GM11168 (cell line): ENCODE measurements at regions not wholly inside any gene's neighbourhood (a gene's known extent, or its start where the extent isn't known, plus 50 kb on each side); places are given as distances from the start of the nearest gene placed in this dataset.

Experiments used
- in situ Hi-C: fragments of 300-500 bp; cut with MboI; formaldehyde crosslinking; loops from one replicate; pipeline ENCODE4 v1.12.0; 2022; ENCODE audit warnings: low sequenced_read_pairs; ENCODE audit not compliant: unreplicated experiment

DNA sequence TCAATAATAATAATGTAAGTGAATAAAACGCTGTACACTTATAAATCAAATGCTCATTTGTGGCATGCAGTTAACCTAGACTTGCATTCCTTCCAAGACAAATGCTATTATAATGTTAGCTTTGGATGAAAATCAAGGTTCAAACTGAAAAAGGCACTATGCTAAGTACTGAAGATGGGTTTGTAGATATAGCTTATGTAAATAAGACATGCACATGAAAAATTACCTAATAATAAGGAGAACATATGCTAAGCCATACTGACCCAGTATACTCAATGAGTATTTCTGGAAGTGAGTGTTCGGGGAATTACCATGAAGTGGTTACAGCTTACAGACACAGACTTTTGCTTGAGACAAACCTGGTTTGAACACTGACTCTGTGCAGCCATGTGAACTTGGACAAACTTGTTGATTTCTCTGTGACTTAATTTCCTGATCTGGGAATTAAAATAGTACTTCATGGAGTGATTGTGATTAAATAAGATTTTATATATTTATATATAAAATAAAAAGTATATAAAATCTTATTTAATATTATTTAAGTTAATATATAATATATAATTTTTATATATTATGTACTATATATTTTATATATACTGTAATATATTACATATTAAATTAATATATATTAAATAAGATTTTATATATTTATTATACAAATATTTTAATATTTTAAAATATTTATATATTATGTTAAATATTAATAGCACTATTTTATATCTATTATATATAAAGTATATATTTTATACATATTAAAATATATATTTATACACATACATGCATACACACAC, 159.2 kb downstream of the ZPLD1 start:
- in situ Hi-C loops: no loop called here

DNA sequence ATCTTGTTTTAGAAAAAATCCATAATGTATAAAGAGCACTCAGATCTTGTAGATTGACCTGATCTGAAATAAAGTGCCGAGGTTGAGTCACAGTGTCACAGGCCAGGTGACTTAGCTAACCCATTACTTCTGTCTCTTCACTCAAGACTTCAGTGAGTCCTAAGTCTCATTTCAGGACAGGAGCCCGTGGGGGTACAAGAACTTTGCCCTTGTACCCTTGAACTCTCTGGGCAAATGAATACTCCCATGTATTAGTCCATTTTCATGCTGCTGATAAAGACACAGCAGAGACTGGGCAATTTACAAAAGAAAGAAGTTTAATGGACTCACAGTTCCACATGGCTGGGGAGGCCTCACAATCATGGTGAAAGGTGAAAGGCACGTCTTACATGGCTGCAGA, 160.2 kb downstream of the ZPLD1 start:
- in situ Hi-C loops: no loop called here

DNA sequence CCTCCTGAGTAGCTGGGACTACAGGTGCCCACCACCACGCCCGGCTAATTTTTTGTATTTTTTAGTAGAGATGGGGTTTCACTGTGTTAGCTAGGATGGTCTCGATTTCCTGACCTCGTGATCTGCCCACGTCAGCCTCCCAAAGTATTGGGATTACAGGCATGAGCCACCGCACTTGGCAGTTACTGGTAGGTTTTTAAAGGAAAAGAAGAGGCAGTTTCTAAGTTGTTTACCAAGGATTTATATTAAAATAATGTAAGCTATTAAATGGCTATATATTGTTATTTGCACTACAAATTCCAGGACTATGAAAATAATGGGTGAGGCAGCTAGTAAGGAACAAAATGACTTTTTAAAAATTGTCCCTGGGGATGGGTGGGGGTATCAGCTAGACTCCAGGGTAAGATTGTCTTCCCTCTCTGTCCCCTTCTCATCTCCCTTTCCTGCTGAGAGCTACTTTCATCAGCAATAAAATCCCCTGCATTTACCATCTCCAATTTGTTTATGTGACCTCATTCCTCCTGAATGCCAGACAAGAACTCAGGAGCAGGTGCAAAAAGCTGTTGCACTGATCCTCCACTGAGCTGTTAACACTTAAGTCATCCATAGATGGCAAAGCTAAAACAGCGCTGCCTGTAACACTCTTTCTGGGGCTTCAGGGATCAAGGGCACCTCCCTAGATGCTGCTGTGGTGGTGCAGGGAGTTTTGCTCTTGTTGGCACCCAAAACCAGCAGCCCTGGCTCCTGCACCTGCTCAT, 165.2 kb downstream of the ZPLD1 start:
- in situ Hi-C loops: no loop called here

DNA sequence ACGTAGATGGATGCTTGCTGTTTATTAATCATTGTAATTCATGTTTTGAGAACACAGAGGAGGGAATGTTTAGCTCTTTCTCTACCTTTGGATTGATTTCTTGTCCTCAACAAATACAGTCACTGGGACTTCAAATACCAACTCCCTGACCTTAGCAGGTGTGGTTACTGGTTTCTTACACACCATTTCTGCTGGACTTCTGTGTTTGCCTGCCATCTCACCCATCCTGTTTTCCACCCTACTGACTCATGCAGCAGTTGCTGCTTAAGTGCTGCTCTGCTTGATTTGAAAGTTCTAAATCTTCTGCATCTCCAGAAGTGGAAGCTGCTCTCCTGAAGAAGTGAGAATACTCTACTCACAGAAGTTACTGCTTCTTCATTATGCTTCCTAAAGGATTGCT, 170.3 kb downstream of the ZPLD1 start:
- in situ Hi-C loops: no loop called here

DNA sequence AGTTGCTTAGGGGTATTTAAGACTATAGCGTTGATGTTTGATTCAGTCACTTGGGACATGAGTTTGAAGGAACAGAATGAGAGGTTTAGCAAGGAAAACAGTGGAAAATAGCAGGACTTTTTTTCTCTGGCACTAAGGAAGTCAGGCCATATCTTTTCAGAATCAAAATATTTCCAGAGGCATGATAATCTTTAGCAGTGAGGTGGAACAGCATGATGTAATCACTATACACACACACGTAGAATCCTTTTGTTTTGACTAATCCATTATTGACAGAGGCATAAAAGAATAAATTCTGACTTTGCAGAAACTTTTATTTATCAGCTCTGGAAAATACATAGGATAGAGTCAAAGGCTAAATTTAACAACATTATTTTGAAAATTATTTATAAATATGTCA, 174.1 kb downstream of the ZPLD1 start:
- in situ Hi-C loops: no loop called here

DNA sequence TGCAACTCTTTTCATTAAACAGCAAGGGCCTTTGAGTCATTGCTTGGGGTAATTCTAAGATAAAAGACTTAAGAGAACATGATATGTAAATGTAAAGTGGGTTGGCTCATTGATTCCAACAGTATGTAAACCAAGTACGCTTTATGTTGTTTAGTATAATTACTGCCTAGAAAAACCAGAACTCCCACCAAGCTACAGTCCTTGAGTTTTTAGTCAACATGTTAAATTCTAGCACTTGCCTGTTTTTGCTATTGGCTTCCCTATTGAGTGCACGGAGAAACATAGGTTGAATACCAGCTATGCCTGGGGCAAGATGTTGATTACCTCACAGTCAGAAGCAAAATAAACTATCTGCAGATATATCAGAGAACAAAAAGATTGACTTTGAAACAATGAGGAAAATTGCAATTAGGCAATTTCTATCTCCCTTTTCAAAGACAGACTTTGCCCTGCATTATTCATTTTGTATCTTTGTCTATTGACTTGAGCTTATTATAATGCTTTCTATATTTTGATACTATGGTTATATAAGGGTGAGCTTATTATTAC, 179.3 kb downstream of the ZPLD1 start:
- in situ Hi-C loops: no loop called here

DNA sequence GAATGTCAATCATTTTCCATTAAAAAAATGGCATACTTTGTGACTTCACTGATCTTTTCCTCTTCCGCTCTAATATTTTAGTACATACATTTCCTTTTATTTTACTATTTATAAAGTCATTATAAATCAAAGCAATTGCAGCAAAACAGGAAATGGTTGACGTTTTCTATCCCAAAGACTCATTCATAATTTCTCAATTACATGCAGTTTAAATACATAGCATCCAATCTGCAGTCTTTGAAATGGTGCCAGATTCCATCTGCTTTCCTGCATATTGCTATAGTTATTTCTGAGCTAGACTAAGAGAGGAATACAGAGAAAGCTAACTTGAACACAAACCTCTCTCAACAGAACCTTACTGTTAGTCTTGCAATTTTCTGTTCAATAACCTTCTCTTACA, 179.8 kb downstream of the ZPLD1 start:
- in situ Hi-C loops: no loop called here

DNA sequence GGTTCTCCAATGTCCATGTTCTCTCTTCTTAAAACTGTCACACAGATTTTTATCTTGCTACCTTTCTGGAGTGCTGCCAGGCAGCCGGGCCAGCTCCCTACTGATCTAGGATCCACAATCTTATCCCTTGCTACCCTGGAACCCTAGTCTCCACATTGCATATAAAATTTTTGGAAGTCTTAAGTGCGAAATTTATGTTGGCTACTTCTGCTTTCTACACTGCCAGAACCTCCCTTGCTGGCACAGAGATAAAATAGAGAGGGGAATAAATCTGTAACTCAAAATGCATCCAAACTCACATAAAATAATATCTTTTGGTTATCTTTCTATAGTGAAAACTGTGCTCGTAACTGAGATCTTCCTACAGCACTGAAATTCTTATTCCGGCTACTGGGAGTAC, 182.6 kb downstream of the ZPLD1 start:
- in situ Hi-C loops: no loop called here

DNA sequence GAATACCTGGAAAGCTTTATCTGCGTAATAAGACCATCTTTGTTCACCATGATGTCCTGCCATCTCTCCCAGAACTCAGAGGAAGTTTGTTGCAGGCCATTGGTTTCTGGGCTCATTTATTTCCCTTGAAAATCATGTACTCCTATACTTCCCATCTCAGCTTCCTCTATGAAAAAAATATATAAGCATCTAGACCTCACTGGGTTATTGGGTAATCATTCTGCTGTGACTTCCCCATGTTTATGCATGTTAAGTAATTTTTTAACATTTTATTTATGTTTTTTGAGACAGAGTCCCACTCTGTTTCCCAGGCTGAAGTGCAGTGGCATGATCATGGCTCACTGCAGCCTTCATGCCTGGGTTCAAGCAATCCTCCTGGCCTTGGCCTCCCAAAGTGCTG, 184.5 kb downstream of the ZPLD1 start:
- in situ Hi-C loops: no loop called here

DNA sequence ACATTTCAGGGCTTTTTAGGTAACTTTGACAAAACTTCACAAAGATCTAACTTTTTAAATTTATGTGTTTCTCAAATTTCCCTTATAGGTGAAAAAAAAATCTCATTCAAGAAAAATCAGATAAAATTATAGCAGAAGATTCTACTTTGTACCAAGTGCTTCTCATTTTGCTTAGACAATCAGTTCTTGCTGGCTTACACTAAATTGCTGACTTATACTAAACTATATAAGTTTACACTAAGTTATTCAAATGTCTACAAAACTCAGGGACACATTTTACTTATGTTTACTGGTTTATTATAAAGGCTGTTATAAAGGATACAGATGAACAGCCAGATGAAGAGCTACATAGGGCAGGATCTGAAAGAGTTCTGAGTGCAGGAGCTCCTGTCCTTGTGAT, 195.1 kb downstream of the ZPLD1 start:
- in situ Hi-C loops: no loop called here

DNA sequence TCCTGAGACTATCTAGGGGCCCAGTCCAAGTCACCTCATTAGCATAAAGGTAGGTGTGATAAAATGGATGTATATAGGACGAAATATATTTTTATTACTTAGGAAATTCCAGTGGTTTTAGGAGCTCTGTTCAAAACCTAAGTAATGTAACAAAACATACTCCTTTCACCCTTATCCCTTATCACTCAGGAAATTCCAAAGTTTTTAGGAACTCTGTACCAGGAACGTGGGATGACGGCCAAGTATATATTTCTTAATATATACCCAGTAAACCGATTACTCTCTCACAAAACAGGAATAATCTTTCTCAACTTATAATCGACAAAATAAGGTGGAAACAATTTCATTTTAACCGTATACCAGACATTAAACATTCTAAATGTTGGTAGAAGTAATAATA, 195.7 kb downstream of the ZPLD1 start:
- in situ Hi-C loops: no loop called here

DNA sequence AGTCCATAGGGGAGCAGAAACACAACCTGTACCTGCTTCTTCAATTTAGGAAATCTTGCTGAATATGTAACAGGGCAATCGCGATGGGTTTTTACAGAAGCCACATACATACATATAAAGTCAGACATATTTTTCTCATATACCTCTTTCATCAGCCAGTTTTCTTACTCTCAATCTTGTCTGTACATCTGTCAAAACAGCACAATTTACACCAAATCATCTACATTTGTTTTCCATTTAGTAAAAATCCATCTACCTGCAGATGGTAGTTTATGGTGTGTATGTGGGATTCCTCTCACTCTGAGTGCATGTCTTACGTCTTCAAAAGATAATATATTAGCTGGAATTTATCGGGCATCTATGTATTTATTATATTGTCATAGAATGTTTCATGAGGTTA, 208.7 kb downstream of the ZPLD1 start:
- in situ Hi-C loops: no loop called here

DNA sequence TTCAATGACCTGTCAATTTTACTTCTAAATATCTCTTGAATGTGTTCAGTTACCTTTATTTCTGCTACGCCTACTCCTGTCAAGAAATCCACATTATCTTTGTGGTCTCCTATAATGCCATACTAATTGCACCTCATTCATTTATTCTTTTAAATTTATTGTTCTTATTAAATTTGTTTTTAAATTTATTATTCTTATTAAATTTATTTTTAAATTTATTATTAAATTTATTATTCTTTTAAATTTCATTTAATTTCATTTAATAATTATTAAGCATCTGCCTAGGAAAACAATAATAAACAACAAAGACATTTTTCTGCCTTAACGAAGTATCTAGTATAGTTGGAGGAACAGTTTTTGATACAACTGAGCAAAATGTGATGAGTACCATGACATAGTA, 211.7 kb downstream of the ZPLD1 start:
- in situ Hi-C loops: no loop called here

DNA sequence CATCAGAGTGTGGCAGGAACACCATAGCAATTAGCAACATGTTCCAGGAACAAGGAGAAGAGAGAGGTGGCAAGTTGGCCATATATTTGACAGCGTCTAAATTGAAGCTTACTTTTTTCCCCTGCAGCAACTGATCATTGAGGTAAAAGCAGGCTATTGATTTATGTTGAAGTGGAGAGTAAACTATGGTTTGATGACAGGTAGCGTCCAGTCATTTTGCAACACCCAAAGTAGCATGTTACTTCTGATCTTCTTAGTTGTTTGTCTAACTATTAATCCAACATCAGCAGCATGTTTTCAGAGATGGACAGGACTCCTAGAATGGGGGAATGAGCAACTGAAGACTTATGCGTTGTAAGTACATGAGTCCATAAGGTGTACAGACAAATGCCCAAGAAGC, 225.8 kb downstream of the ZPLD1 start:
- in situ Hi-C loops: no loop called here

DNA sequence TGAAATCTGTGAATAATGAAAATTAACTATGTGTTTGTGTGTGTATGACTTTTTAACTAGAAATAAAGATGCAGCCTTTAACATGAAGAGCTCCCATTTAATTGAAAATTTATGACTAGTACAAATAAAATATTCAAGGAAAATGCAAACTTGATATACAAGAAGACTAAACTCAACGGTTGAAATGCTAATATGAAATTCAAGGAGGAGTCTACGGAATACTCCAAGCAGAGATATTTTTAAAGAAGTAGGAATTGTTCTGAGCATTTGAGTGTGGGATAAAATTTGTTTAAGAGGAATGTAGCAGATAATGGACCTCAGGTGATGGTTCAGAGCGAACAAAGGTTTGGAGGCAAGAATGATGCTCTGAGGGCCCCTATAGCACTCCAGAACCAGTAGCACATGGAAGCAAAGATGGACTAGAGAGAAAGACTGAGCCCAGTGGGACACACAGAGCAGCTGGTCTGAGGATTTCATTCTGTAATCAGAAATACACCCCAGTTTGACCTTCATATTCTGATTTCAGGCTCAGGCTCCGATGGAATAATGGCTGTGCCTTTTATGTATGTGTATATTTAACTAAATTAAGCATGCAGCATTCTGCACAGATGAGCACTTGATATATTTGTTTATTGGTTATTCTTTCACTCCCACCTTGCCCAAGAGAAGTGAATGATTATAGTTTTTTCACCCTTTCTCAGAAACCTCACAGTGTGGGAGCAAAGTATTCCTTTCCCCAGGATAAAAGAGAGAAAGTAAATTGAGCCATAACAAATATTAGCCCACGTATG, 227.1 kb downstream of the ZPLD1 start:
- in situ Hi-C loops: no loop called here

DNA sequence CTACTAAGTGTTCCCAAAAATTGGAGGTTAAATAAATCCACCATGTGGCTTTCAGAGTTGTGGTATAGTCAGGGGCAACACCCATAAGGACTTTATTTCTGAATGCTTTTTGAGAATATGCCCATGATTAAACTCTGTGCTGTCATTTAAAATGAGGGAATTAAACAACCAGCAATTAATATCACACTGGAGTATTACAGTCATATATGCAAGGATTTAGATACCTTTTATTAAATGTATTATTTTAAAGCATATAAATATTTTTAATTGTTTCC, 227.6 kb downstream of the ZPLD1 start:
- in situ Hi-C loops: no loop called here

DNA sequence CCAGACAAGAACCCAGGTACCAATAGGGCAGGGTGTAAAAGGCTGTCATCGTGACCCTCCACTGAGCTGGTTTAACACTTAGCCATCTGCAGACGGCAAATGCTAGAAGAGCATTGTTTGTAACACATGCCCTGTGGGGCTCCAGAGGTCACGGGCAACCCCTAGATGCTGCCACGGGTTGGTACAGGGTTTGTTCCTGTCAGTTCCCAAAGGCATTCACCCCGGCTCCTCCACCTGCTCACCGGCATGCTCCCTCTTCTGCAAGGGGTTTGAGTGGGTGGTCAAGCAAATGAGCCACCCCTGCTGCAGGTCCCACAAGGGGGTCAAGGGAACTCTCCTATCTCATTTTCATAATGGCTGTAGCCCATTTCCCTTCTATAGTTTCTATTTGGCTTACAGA, 229.3 kb downstream of the ZPLD1 start:
- in situ Hi-C loops: no loop called here

DNA sequence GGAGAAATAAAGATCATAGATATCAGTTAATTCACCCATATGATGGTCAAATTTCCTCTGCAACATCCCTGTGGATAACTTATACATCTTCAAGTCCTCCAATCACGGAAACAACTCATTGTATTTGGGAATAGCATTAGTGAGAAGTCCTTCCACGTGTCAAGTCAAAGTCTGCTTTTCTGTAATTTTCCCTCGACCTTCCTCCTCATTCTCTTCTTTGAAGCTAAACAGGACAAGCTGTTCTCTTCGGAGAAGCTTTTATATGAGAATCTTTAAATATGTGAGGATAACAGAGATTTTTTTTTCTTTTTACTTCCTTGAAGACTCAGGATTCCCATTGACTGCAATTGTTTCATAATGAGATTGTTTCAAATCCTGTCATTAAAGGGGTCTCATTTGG, 230.4 kb downstream of the ZPLD1 start:
- in situ Hi-C loops: no loop called here

DNA sequence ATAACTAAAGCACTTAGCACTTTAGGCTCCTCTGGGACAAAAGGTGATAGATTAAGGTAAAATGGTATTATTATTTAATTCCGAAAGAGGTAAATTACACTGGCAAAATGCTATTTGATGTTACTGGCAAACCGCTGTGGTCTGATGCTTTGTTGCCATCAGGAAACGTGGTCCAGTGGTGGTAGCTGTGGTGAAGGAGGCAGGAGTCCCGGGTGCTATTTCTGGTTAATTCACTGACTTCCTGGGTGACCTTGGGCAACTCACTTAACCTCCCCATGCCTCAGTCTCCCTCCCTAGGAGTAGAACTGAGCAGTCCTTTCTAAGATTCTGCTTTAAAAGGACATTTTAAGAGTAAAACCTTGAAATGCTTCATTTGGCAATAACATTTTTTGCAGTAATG, 233.4 kb downstream of the ZPLD1 start:
- in situ Hi-C loops: no loop called here

DNA sequence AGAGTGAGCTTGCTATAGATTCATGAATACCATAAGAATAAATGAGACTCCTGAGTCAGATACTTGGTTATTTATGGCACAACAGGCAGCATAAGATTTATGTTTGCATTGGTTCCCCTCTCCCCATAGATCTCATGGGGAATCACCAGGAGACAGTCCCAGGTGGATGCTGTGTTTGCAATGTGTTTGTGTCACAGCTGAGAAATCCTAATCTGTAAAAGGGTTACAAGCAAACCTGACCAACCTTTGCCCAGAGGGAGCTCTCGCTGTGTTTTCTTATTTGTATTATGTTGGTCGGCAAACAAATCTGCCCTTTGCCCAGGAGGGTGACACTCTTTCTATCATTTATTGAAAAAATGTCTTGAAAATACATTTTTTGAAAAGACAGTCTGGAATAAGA, 236.2 kb downstream of the ZPLD1 start:
- in situ Hi-C loops: no loop called here

DNA sequence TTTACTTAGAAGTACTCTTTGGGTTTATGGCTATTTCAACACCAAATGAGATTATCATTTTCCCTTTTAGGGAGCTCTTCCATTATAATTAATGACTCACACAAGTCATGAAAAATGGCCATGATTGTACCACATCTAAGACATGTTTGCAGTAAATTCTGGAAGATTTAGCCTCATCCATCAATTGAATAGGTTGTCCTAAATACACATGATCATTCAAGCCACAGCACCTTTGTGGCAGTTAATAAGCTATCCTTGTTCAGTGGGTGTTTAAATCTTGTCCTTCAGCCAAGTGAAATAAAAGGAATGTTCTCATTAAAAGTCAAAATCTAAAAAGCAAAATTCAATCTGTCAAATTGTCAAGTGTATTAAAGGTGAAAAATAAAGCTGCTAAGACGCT, 237.5 kb downstream of the ZPLD1 start:
- in situ Hi-C loops: no loop called here
